IMR-90 (cell line): ENCODE measurements at regions not wholly inside any gene's neighbourhood (a gene's known extent, or its start where the extent isn't known, plus 50 kb on each side); places are given as distances from the start of the nearest gene placed in this dataset.

Experiments used
- ATAC-seq: fragments of 200-7000 bp; cut with Tn5 transposase; 2 replicates; pipeline ENCODE4 v1.9.1; 2020; ENCODE audit warnings: low read depth, mild to moderate bottlenecking, moderate library complexity
- BruUV-seq: library from RNA; stranded (reverse); fragments of 400-500 nt; replicated peaks from 2 replicates; lab custom pipeline; 2021; lab: Mats Ljungman, UMichigan
- CTCF ChIA-PET: fragments of 300-600 bp; formaldehyde crosslinking; extraction: SDS; loops from one replicate; lab custom pipeline; 2021; ENCODE audit warnings: antibody characterized with exemption; lab: Yijun Ruan, JAX
- POLR2A ChIA-PET: fragments of 300-600 bp; sonication (Branson Sonifier 250); formaldehyde crosslinking; loops from one replicate; lab custom pipeline; 2022; ENCODE audit warnings: antibody characterized with exemption; ENCODE audit not compliant: unreplicated experiment; lab: Charles Lee
- DNase-seq: peaks from one replicate; pipeline ENCODE4 v3.0.0; 2013
- H2AFZ ChIP-seq: replicated peaks from 2 replicates; pipeline ENCODE3; 2013; ENCODE audit warnings: low read length, mild to moderate bottlenecking; ENCODE audit not compliant: poor library complexity
- H2AK5ac ChIP-seq: 2 replicates; pipeline ENCODE4 v1.6.1; 2013; ENCODE audit warnings: low read depth, low read length, inconsistent platforms
- H2AK9ac ChIP-seq: replicated peaks from 2 replicates; pipeline ENCODE3; 2013; ENCODE audit warnings: mild to moderate bottlenecking, low read depth, low read length, moderate library complexity; ENCODE audit not compliant: poor library complexity
- H2BK120ac ChIP-seq: 2 replicates; pipeline ENCODE4 v1.6.1; 2013; ENCODE audit warnings: low read depth, low read length, inconsistent platforms
- H2BK15ac ChIP-seq: 3 replicates; pipeline ENCODE4 v1.6.1; 2013; ENCODE audit warnings: low read depth, low read length, inconsistent platforms
- H2BK20ac ChIP-seq: 2 replicates; pipeline ENCODE4 v1.6.1; 2013; ENCODE audit warnings: low read depth, mild to moderate bottlenecking, inconsistent platforms, low read length, moderate library complexity
- H2BK5ac ChIP-seq: 2 replicates; pipeline ENCODE4 v1.6.1; 2013; ENCODE audit warnings: mild to moderate bottlenecking, low read depth, low read length, inconsistent platforms; ENCODE audit not compliant: poor library complexity, severe bottlenecking
- H3K14ac ChIP-seq: replicated peaks from 2 replicates; pipeline ENCODE4 v1.6.1; 2013; ENCODE audit warnings: low read depth, low read length, inconsistent platforms
- H3K18ac ChIP-seq: 2 replicates; pipeline ENCODE4 v1.6.1; 2013; ENCODE audit warnings: low read depth, low read length, control low read depth
- H3K23ac ChIP-seq: 2 replicates; pipeline ENCODE4 v1.6.1; 2013; ENCODE audit warnings: low read depth, low read length, inconsistent platforms
- H3K27ac ChIP-seq: 2 replicates; pipeline ENCODE4 v1.5.1; 2013; ENCODE audit warnings: mild to moderate bottlenecking, control low read depth, low read length; ENCODE audit not compliant: insufficient read depth
- H3K27me3 ChIP-seq: 2 replicates; pipeline ENCODE4 v1.6.1; 2013; ENCODE audit warnings: low read length; ENCODE audit not compliant: control insufficient read depth, insufficient read depth
- H3K36me3 ChIP-seq: 2 replicates; pipeline ENCODE4 v1.6.1; 2013; ENCODE audit warnings: low read length, mixed read lengths; ENCODE audit not compliant: control insufficient read depth, insufficient read depth
- H3K4ac ChIP-seq: 2 replicates; pipeline ENCODE4 v1.6.1; 2013; ENCODE audit warnings: low read depth, low read length, inconsistent platforms
- H3K4me1 ChIP-seq: 2 replicates; pipeline ENCODE4 v1.6.1; 2013; ENCODE audit warnings: low read length, mixed read lengths; ENCODE audit not compliant: control insufficient read depth, insufficient read depth
- H3K4me2 ChIP-seq: 2 replicates; pipeline ENCODE4 v1.6.1; 2013; ENCODE audit warnings: low read depth, mild to moderate bottlenecking, control low read depth, low read length, moderate library complexity
- H3K4me3 ChIP-seq: 2 replicates; pipeline ENCODE4 v1.5.1; 2013; ENCODE audit warnings: low read depth, mild to moderate bottlenecking, control low read depth, low read length, moderate library complexity; ENCODE audit not compliant: insufficient read depth
- H3K56ac ChIP-seq: 2 replicates; pipeline ENCODE4 v1.6.1; 2013; ENCODE audit warnings: low read length, inconsistent platforms; ENCODE audit not compliant: insufficient read depth; ENCODE audit errors: extremely low read depth
- H3K79me1 ChIP-seq, 2 experiments: 2 replicates each; pipeline ENCODE4 v1.6.1; 2013; ENCODE audit warnings: low read length in 2 of 2, inconsistent platforms in 1 of 2, low read depth in 1 of 2
- H3K9ac ChIP-seq: 2 replicates; pipeline ENCODE4 v1.6.1; 2013; ENCODE audit warnings: low read depth, low read length, control low read depth
- H3K9me1 ChIP-seq: 2 replicates; pipeline ENCODE4 v1.6.1; 2013; ENCODE audit warnings: low read length, inconsistent platforms; ENCODE audit not compliant: insufficient read depth
- H3K9me3 ChIP-seq: 2 replicates; pipeline ENCODE4 v1.6.1; 2013; ENCODE audit warnings: low read length; ENCODE audit not compliant: control insufficient read depth, insufficient read depth
- H4K20me1 ChIP-seq: 2 replicates; pipeline ENCODE4 v1.6.1; 2013; ENCODE audit warnings: low read length, inconsistent platforms; ENCODE audit not compliant: insufficient read depth
- H4K5ac ChIP-seq: 2 replicates; pipeline ENCODE4 v1.6.1; 2013; ENCODE audit warnings: mild to moderate bottlenecking, low read depth, low read length, control low read depth
- H4K8ac ChIP-seq, 2 experiments: 2 replicates each; pipeline ENCODE4 v1.6.1; 2013; ENCODE audit warnings: low read depth in 2 of 2, low read length in 2 of 2, control low read depth in 1 of 2, inconsistent platforms in 1 of 2
- H4K91ac ChIP-seq: 2 replicates; pipeline ENCODE4 v1.6.1; 2013; ENCODE audit warnings: low read depth, low read length, inconsistent platforms; ENCODE audit not compliant: insufficient read depth
- BHLHE40 ChIP-seq: fragments of 150-350 bp; IDR thresholded peaks from 2 replicates; pipeline ENCODE4 v1.6.1; 2016; ENCODE audit warnings: mild to moderate bottlenecking, low read depth, low read length
- CEBPB ChIP-seq: IDR thresholded peaks from 2 replicates; pipeline ENCODE4 v1.6.1; 2012; ENCODE audit warnings: low read depth, low read length, improper control_type of control experiment
- CHD1 ChIP-seq: IDR thresholded peaks from 2 replicates; pipeline ENCODE4 v1.6.1; 2012; ENCODE audit warnings: low read depth, low read length, improper control_type of control experiment
- FOS ChIP-seq: fragments of 150-350 bp; IDR thresholded peaks from 2 replicates; pipeline ENCODE4 v1.6.1; 2016; ENCODE audit warnings: low read depth, low read length
- MAFK ChIP-seq: IDR thresholded peaks from 2 replicates; pipeline ENCODE4 v1.6.1; 2012; ENCODE audit warnings: low read depth, low read length, improper control_type of control experiment
- MAZ ChIP-seq: IDR thresholded peaks from 2 replicates; pipeline ENCODE4 v1.6.1; 2012; ENCODE audit warnings: low read depth, mild to moderate bottlenecking, low read length, improper control_type of control experiment, moderate library complexity, borderline replicate concordance
- MXI1 ChIP-seq: IDR thresholded peaks from 2 replicates; pipeline ENCODE4 v1.6.1; 2012; ENCODE audit warnings: low read depth, mild to moderate bottlenecking, low read length, moderate library complexity, borderline replicate concordance
- NFE2L2 ChIP-seq: fragments of 150-350 bp; IDR thresholded peaks from 2 replicates; pipeline ENCODE4 v1.6.1; 2016; ENCODE audit warnings: low read depth, mild to moderate bottlenecking, low read length
- POLR2A ChIP-seq: IDR thresholded peaks from 2 replicates; pipeline ENCODE4 v1.6.1; 2012; ENCODE audit warnings: mild to moderate bottlenecking, low read depth, low read length
- RAD21 ChIP-seq: IDR thresholded peaks from 2 replicates; pipeline ENCODE4 v1.6.1; 2012; ENCODE audit warnings: low read length, improper control_type of control experiment
- RCOR1 ChIP-seq: IDR thresholded peaks from 2 replicates; pipeline ENCODE4 v1.6.1; 2012; ENCODE audit warnings: mild to moderate bottlenecking, low read length, improper control_type of control experiment; ENCODE audit not compliant: insufficient replicate concordance
- RFX5 ChIP-seq: IDR thresholded peaks from 2 replicates; pipeline ENCODE4 v1.8.0; 2012; ENCODE audit warnings: low read depth, mild to moderate bottlenecking, low read length, moderate library complexity
- SMC3 ChIP-seq: fragments of 150-350 bp; IDR thresholded peaks from 2 replicates; pipeline ENCODE4 v1.6.1; 2016; ENCODE audit warnings: low read depth, mild to moderate bottlenecking, antibody characterized with exemption, low read length, moderate library complexity
- WGBS, 2 experiments: methylation state at CpG; one replicate each; pipeline versions ENCODE4 v1.1.5 to v1.1.7; 2013; ENCODE audit warnings: missing lambda C conversion rate in 2 of 2; ENCODE audit not compliant: insufficient read length in 1 of 2; ENCODE audit errors: extremely low coverage in 2 of 2; 5-methylcytosine and 5-hydroxymethylcytosine counted together
- dilution Hi-C: fragments of 300-500 bp; cut with HindIII; formaldehyde crosslinking; loops from one replicate; pipeline ENCODE4 v1.14.3; 2018; ENCODE audit warnings: low sequenced_read_pairs; ENCODE audit not compliant: unreplicated experiment
- in situ Hi-C: fragments of 300-500 bp; cut with MboI; formaldehyde crosslinking; loops from 3 replicates; pipeline ENCODE4 v1.14.3; 2019; ENCODE audit warnings: low sequenced_read_pairs, inconsistent platforms, mixed read lengths
- intact Hi-C: fragments of 100-400 bp; cut with micrococcal nuclease; formaldehyde crosslinking; loops from 2 replicates; pipeline ENCODE4 v1.10.0; 2022
- TF ChIP-seq, protein P1 (sequence below): fragments of 150-350 bp; IDR thresholded peaks from 2 replicates; pipeline ENCODE4 v1.6.1; 2016; ENCODE audit warnings: low read depth, mild to moderate bottlenecking, low read length, moderate library complexity, borderline replicate concordance
- TF ChIP-seq, protein P2 (sequence below): conservative IDR thresholded peaks from 2 replicates; pipeline ENCODE4 v1.5.1; 2012; ENCODE audit warnings: mild to moderate bottlenecking, low read depth, low read length, improper control_type of control experiment
- TF ChIP-seq, protein P3 (sequence below): fragments of 150-350 bp; IDR thresholded peaks from 2 replicates; pipeline ENCODE4 v1.6.1; 2017; ENCODE audit warnings: mild to moderate bottlenecking, antibody characterized with exemption, low read length, low read depth

- ChIA-PET POLR2A (no interaction called here), CTCF (no interaction called here)
- Histone ChIP-seq H3K18ac (no peak overlapping the region), H3K9ac (no peak overlapping the region), H3K27ac (no peak overlapping the region), H3K4ac (no peak overlapping the region), H3K9me3 (no peaks in the 10 kb centered on the region), H3K4me1 (no peaks in the 10 kb centered on the region), H3K4me3 (no peak overlapping the region), H4K91ac (no peak overlapping the region), H3K79me1 (no peaks in the 10 kb centered on the region), H4K20me1 (no peaks in the 10 kb centered on the region), H2BK15ac (no peak overlapping the region), H3K56ac (no peak overlapping the region), H2BK20ac (no peak overlapping the region), H3K14ac (no peak overlapping the region), H2BK120ac (no peak overlapping the region), H3K23ac (no peak overlapping the region), H3K36me3 (no peaks in the 10 kb centered on the region), H2AK5ac (no peak overlapping the region), H3K9me1 (no peaks in the 10 kb centered on the region), H2AK9ac (no peak overlapping the region), H2AFZ (no peak overlapping the region), H4K8ac (no peak overlapping the region), H3K4me2 (no peak overlapping the region), H2BK5ac (no peak overlapping the region), H4K5ac (no peak overlapping the region), H3K27me3 (no peaks in the 10 kb centered on the region)
- no CpG with 5 or more reads among the region's 1 CpG for WGBS, 2 experiments
- dilution Hi-C loops (no loop called here), in situ Hi-C loops (no loop called here), intact Hi-C loops (no loop called here)
- DNase-seq (no peak), ATAC-seq (no peak)
- TF ChIP-seq RCOR1 (no peak), CHD1 (no peak), NFE2L2 (no peak), RAD21 (no peak), SMC3 (no peak), MAFK (no peak), CEBPB (no peak), MXI1 (no peak), RFX5 (no peak), FOS (no peak), POLR2A (no peak), BHLHE40 (no peak), MAZ (no peak)
- TF ChIP-seq, protein P1, sequence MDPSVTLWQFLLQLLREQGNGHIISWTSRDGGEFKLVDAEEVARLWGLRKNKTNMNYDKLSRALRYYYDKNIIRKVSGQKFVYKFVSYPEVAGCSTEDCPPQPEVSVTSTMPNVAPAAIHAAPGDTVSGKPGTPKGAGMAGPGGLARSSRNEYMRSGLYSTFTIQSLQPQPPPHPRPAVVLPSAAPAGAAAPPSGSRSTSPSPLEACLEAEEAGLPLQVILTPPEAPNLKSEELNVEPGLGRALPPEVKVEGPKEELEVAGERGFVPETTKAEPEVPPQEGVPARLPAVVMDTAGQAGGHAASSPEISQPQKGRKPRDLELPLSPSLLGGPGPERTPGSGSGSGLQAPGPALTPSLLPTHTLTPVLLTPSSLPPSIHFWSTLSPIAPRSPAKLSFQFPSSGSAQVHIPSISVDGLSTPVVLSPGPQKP: no peak
- TF ChIP-seq, protein P2, sequence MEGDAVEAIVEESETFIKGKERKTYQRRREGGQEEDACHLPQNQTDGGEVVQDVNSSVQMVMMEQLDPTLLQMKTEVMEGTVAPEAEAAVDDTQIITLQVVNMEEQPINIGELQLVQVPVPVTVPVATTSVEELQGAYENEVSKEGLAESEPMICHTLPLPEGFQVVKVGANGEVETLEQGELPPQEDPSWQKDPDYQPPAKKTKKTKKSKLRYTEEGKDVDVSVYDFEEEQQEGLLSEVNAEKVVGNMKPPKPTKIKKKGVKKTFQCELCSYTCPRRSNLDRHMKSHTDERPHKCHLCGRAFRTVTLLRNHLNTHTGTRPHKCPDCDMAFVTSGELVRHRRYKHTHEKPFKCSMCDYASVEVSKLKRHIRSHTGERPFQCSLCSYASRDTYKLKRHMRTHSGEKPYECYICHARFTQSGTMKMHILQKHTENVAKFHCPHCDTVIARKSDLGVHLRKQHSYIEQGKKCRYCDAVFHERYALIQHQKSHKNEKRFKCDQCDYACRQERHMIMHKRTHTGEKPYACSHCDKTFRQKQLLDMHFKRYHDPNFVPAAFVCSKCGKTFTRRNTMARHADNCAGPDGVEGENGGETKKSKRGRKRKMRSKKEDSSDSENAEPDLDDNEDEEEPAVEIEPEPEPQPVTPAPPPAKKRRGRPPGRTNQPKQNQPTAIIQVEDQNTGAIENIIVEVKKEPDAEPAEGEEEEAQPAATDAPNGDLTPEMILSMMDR: no peak
- TF ChIP-seq, protein P3, sequence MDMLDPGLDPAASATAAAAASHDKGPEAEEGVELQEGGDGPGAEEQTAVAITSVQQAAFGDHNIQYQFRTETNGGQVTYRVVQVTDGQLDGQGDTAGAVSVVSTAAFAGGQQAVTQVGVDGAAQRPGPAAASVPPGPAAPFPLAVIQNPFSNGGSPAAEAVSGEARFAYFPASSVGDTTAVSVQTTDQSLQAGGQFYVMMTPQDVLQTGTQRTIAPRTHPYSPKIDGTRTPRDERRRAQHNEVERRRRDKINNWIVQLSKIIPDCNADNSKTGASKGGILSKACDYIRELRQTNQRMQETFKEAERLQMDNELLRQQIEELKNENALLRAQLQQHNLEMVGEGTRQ: no peak
- no TSS peak for BruUV-seq
Measured at GRCh38 chr4:32986236-32986635, 2266.1 kb downstream of the PCDH7 start.
